Uterus (tissue), 2 donors: ENCODE measurements at regions not wholly inside any gene's neighbourhood (a gene's known extent, or its start where the extent isn't known, plus 50 kb on each side); places are given as distances from the start of the nearest gene placed in this dataset.

Source experiments
- POLR2A ChIP-seq, 2 donors: fragments of 450-650 bp; IDR thresholded peaks; one replicate each; pipeline ENCODE4 v1.6.1; 2016; ENCODE audit warnings: antibody characterized with exemption in 2 of 2, mild to moderate bottlenecking in 1 of 2, moderate library complexity in 1 of 2
- TF ChIP-seq, protein P1 (sequence below), 4 experiments: fragments of 200-600 bp in 2 of 4; fragments of 450-650 bp in 2 of 4; sonication (generic) in 2 of 4; IDR thresholded peaks; one replicate each; pipeline ENCODE4 v1.5.1; 2016 to 2019; ENCODE audit warnings: antibody characterized with exemption in 4 of 4, mild to moderate bottlenecking in 2 of 4, moderate library complexity in 1 of 4

DNA sequence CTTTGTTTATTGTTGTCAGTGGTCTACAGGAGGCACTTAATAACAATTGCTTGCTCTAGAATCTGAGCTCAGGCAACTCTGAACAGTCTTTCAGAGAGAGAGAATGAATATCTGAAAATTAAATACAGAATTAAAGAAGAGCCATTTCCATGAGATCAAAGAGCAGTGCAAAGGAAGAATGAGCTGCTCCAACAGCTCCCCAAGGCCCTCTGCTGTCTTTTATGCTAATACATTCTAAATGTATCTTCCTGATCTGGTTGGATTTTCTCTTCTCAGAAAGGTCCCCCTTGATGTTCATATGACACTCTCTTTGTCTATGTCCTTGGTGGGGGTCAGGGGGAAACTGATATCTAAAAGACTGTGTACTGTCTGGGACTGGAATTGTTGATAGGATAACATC is 1029.6 kb downstream of the PCDH9 start:
- TF ChIP-seq, protein P1, sequence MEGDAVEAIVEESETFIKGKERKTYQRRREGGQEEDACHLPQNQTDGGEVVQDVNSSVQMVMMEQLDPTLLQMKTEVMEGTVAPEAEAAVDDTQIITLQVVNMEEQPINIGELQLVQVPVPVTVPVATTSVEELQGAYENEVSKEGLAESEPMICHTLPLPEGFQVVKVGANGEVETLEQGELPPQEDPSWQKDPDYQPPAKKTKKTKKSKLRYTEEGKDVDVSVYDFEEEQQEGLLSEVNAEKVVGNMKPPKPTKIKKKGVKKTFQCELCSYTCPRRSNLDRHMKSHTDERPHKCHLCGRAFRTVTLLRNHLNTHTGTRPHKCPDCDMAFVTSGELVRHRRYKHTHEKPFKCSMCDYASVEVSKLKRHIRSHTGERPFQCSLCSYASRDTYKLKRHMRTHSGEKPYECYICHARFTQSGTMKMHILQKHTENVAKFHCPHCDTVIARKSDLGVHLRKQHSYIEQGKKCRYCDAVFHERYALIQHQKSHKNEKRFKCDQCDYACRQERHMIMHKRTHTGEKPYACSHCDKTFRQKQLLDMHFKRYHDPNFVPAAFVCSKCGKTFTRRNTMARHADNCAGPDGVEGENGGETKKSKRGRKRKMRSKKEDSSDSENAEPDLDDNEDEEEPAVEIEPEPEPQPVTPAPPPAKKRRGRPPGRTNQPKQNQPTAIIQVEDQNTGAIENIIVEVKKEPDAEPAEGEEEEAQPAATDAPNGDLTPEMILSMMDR (IDR thresholded peaks at IDR 0.05): no peak
- no peak for TF ChIP-seq POLR2A (IDR thresholded peaks at IDR 0.05)
